Transverse colon (tissue), 3 donors: ENCODE measurements at regions not wholly inside any gene's neighbourhood (a gene's known extent, or its start where the extent isn't known, plus 50 kb on each side); places are given as distances from the start of the nearest gene placed in this dataset.

ENCODE experiments used
- CTCF ChIP-seq, 5 experiments: fragments of 200-600 bp in 3 of 5; fragments of 450-650 bp in 2 of 5; sonication (generic) in 3 of 5; IDR thresholded peaks; 1 replicate in 2 of 5; 2 replicates in 3 of 5; pipeline ENCODE4 v1.5.1; 2016 to 2017; ENCODE audit warnings: antibody characterized with exemption in 5 of 5, inconsistent platforms in 3 of 5, mild to moderate bottlenecking in 2 of 5, moderate library complexity in 1 of 5
- POLR2A ChIP-seq: fragments of 450-650 bp; IDR thresholded peaks from one replicate; pipeline ENCODE4 v1.6.1; 2016; ENCODE audit warnings: antibody characterized with exemption, mild to moderate bottlenecking, moderate library complexity

GRCh38 chr20:55760586-55760985, 244.7 kb downstream of the CBLN4 start:
- TF ChIP-seq CTCF (IDR thresholded peaks at IDR 0.05) (no peak), POLR2A (no peak)
